ENCODE measurements at regions not wholly inside any gene's neighbourhood (a gene's known extent, or its start where the extent isn't known, plus 50 kb on each side); places are given as distances from the start of the nearest gene placed in this dataset.

DNA sequence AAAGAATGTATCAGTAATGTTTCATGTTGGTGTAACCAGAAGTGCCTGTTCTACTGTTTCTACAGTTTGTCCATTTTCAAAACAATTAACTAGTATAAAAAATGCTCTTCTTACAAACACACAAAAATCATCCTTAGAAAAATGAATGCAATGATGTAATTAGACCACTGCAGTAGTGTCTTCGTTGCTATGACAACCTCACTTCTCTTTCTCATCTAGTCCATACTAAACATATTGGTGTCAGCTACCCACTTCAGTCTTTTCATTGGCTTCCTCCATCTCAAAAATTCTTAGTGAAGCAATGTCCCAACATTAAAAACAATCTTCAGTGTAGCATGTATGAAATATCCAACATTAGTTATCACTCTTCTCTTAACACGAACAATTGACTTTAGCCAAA, 1265.8 kb downstream of the REEP3 start:
- TF ChIP-seq, protein P1, sequence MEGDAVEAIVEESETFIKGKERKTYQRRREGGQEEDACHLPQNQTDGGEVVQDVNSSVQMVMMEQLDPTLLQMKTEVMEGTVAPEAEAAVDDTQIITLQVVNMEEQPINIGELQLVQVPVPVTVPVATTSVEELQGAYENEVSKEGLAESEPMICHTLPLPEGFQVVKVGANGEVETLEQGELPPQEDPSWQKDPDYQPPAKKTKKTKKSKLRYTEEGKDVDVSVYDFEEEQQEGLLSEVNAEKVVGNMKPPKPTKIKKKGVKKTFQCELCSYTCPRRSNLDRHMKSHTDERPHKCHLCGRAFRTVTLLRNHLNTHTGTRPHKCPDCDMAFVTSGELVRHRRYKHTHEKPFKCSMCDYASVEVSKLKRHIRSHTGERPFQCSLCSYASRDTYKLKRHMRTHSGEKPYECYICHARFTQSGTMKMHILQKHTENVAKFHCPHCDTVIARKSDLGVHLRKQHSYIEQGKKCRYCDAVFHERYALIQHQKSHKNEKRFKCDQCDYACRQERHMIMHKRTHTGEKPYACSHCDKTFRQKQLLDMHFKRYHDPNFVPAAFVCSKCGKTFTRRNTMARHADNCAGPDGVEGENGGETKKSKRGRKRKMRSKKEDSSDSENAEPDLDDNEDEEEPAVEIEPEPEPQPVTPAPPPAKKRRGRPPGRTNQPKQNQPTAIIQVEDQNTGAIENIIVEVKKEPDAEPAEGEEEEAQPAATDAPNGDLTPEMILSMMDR (IDR thresholded peaks at IDR 0.05) = no peak
- TF ChIP-seq POLR2A (IDR thresholded peaks at IDR 0.05) (no peak), EP300 (IDR thresholded peaks at IDR 0.05) (no peak)
